ENCODE measurements at regions not wholly inside any gene's neighbourhood (a gene's known extent, or its start where the extent isn't known, plus 50 kb on each side); places are given as distances from the start of the nearest gene placed in this dataset.
A peak's percentile ranks its signal among the peaks of the same experiment; 100 is the strongest.
"Not testable (repeated sequence)": the region's sequence is repeated elsewhere in the genome, so short reads cannot be mapped to it uniquely, and the experiment has no call there.

DNA sequence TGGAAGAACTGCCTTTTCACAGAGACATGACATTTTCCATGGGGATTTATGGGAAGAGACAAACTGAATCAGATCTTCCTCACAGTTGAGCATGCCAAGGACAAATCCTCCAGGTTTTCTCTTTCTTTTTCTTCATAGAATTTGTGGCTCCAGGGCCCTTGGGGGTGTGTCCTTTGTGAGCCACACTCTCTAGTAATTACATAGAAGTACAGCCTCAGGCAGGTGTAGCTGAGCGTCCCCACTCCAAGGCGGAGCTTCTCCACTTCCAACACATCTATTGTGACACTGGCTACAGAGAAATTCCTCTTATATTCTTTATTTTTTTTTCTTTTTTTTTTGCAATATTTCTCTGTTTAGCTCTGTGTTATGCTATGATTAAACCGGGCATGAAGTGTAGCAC lies 420.5 kb upstream of the CD180 start:
- DNase-seq: peak; percentile 7 to 58 (median 44)

DNA sequence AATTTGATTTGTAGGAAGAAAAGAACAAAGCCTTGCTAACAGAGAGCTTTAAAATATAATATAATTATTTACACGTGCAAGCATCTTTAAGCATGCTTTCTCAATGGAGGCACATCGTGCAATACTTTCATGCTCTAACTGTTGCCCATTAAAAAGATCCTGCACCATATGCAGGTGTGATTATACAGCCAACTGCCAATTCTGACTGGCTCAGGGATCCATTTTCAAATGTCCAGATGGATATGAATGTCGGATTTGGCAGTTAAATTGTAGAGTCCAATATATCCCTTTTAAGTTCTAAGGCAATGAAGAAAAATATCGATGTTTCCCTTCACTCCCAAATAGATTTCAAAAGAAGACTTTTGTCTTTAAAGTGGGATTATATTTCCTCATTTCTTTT lies 416.4 kb upstream of the CD180 start:
- no peak for DNase-seq

DNA sequence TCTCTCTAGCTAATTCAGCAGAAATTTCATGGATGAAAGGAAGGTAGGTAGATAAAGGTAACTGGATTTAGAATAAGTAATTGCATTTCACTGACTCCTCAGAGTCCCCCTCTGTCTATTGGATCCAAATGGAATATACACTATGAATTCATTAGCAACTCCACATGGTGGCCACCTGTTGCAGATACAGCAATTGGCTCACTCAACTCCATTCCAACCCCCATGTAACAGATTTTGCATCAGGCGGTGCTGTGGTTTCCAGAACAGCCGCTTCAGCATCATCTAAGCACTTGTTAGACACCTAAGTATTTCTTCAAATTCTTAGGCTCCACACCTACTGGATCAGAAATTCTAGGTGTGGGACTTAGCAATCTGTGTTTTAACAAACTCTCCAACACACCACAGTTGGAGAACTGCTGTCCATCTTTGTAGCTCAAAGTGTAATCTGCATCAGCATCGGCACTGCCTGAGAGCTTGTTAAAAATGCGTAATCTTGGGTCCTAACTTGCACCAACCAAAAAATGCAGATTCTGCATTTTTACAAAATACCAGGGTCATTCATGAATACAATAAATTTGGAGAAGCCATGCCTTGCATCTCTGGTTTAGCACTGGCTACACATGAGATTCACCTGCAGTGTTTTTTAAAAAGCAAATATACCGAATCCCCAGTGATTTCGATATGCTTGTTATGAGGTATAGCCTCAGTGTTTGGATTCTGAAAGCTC lies 413.8 kb upstream of the CD180 start:
- DNase-seq: no peak

DNA sequence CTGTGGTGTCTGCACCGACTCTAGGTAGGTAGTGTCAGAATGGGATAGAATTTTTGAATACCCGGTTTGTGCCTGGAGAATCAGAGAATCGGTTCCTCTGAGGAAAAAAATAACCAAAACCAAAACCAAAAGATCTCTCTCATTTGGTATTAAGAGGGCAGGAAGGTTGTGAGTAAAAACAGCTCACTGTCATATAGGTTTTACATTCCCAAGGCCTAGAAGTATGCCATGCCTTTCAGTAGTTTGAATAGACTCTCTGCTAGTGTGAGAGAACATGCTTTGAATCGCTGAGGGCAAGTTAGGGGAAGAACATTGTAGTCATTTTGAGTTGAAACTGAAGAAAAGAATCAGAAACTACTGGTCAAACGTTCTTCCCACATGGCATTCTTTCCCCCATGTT lies 411.4 kb upstream of the CD180 start:
- no peak for DNase-seq

DNA sequence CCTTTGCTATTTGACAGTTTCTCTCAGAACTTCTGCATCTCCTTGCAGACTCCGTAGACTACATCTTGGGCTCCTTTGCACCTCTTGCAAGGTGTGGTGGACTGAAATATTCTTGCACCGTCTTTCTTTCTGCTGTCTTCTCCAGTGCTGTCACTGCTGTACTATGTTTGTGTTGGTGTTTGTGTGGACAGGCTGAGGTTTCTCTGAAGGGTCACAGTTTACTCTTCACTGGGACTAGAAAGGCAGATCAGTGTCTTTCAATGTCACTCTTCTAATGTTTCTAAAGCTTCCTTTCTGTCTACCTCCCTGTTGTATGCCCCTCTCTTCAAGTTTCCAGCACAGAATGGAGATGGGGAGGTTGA lies 410.0 kb upstream of the CD180 start:
- DNase-seq: no peak

DNA sequence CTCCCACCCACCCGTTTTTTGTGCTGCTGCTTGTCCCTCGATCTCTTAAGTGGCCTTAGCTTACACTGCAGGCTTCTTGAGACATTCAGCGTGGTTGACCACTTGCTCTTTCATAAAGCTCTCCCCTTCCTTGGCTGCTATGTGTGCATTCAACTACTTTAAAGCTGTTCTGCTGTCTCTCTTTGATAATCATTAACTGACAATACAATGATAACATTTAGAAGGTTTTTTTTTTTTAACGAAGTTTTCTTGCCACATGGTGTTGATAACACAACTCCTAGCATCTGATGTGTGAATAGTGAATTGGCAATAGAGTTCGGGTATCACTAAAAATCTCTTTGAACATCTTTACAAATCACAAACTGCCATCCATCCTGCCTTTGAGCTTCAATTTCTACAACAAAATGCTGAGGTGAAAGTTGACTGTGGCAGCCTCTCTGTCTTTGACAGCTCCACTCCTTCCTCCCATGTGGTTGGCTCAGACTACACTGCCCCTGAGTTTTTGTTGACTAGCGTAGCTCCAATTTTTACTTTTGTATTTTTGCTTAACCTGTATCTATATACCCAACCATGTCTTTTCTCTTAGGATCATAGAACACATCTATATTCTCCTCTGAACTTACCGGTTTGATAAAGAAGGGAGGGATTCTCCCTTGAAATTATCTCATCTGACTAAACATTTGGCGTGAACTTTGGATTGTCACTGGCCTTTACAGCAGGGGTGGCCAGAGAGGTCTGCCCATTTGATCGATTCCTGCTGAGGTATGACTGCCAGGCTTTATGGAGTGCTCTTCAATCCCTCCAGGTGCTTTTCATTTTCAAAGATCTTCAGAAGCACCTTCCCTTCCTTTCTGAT lies 409.4 kb upstream of the CD180 start:
- DNase-seq: no peak

DNA sequence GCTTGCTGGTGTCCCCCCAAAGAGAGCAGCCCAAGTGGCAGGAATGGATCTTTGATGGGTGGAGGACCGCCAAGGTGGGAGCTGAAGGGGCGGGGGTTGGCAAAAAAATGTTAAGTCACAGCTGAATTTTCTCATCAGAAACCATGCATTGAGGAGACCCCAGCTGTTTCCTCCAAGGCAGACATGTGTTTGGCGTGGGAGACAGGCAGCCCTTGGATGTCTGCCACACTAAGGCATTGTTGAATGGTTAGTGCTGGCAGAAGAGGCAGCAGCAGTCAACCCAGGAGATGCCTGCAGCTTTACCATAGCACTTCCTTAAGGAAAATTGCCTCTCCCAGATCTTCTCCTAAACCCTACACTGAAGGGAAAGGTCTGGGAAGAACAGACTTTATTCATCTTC lies 394.9 kb upstream of the CD180 start:
- DNase-seq: no peak

DNA sequence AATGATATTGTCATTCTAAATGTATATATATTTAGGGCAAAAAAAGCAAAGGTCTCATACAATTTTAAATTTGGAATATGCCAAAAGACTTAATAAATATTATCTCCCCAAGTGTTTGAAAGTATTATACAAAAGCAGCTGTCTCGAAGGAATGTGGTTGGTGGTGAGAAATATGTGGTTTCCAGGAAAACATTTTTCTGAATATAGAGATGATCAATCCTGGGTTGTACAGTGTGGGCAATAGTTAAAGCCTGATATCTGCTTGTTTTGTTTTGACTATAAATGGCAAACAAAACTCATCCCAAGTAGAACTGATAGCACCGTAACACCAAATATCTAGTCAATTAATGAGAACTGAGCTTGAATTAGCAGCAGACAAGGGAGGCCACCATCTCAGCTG lies 391.8 kb upstream of the CD180 start:
- no peak for DNase-seq

DNA sequence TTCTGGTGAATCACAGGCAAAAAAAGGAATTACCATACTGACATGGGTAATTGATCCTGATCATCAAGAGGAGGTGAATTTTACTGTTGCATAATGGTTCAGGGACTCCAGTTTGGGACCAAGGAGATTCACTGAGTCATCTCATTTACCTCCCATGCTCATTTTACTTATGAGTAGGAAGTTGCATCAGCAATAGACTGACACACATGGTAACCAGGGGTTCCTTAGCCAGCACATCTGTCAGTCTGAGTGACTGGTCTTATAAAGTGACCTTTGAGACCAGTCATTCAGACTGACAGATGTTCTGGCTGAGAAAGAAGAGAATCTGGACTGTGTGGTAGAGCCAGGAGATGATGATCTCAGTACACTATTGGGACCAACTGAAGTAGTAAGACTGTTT lies 384.6 kb upstream of the CD180 start:
- DNase-seq: no peak

DNA sequence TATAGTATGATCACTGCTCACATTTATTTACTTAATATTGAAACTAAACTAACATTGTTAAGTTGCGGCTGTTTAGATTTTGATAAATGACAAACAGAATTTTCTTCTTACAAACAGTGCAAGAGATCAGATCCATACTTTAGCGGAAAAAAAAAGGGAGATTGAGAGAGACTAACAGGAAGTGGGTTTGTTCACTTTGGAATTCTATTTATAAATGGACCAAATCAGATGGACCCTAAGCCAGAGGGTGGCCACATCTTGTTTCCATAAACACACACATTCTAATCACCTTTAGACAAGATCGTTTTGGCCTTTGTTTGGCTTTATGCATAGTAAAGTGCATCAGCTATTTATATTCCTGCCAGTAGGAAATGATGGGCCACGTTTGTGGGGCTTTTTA lies 381.4 kb upstream of the CD180 start:
- peak in 1 of 3 experiments; percentile 48 for DNase-seq

DNA sequence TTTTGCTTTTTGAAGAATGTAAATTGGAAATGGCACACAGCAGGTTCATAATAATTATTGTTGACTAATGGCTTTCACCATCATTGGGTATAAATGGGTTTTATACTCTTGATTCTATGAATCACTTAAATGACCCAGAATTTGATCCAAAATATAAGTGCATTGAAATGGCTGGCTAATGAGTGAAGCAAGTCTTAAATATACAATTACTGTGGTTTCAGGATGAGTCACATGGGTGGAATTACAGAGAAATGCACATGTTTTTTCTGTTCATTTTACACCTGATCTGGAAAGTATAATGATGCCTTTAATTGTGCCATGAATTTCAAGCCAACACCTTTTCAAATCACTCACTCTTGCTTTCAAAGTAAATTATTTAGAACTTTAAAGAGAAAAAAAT lies 380.8 kb upstream of the CD180 start:
- peak in 2 of 3 experiments; percentile 13 to 86 for DNase-seq

DNA sequence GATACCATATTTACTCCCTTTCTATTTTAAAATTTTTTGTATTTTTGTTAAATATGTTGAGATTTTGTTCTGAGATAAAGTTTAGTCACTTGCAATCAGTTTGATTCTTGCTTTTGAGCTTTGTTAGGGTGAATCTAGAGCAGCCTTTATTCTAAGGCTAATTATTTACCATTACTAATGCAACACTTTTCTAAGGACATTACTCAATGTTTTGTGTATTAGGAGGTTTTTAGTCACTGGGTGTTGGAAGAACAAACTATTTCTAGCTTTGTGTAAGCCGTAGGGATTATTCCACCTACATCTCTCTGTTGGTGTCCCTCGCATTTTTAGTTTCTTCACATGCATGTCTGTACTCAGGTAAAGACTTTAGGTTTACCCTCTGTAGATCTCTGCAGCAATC lies 379.5 kb upstream of the CD180 start:
- no peak for DNase-seq

DNA sequence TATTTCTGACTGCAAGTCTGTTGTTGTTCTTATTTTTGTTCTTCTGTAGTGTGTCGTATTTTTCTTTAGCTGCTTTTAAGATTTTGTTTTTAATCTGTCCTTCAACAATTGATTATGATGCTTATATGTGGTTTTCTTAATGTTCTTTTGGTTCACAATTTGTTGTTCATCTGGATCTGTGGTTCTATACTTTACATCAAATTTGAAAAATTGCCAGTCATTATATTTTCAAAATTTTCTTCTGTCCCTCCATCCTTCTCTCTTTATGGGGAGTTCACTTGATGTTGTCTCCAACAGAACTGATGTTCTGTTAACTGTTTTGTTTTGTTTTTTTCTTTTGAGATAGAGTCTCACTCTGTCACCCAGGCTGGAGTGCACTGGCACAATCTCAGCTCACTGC lies 378.5 kb upstream of the CD180 start:
- DNase-seq: no peak

DNA sequence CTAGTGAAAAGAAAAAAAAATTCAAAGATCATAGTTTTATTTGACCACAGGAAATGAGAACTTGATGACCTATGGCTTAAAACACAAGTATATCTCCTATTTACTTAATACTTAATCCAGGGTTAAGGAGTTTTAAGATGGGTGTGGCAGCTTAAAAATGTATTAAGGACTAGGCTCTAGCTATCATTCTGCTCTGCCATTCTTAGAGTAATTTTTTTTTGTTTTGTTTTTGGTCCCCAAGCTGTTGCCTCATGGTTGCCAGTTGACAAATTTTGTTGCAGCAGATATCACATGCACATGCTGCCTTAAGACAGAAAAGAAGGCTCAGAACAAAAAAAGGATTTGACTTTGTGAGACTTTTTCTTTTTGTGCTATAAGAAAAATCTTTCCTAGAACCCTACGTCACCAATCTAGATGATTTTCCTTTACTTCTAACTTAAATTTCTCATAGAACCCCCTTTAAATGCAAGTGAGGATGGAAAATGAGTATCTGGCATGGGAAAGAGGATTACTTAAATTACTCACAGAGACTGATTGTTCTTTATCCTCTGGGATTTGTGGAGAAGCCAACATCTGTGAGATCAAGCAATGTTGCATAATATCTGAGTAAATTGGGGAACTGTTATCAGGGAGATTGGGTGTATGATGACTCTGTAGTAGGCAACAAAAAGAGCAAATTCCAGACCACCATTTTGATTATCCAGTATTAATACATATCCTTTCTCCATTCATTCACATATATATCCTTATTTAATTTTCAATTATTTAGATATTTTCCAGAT lies 364.7 kb upstream of the CD180 start:
- DNase-seq: no peak

DNA sequence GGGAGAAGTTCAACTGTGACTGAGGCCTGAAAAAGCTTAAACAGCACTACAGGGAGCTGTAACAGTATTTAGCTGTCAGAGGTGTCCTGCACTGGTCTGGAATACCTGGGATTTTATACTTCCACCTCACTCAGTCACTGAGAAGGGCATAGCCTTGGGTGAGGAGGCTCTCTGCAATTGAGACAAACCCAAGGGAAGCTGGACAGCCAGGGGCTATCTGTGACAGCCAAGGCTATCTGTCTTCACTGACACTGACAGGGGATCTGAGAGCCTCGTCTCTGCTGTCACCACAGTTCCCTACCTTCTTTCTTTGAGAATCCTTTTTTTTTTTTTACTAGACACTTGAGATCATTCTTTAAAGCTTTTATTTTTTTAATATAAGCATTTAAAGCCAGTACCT lies 356.2 kb upstream of the CD180 start:
- DNase-seq: no peak

DNA sequence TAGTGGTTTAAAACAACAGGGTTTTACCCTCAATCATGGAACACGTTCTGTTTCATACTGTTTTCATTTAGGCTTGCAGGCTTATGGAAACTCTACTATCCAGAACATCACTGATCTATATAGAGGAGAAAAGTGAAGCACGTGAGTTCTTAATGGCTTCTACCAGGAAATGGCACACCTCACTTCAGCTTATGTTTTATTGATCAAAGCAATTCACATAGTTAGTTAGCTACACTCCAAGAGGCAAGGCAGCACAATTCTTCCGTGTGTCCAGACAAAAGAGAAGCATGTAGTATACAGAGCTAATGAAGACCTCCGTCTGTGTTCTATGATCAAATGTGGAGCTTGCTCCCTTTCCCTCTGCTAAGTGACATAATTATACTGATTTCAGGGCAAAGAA lies 353.3 kb upstream of the CD180 start:
- peak in 1 of 3 experiments; percentile 51 for DNase-seq

DNA sequence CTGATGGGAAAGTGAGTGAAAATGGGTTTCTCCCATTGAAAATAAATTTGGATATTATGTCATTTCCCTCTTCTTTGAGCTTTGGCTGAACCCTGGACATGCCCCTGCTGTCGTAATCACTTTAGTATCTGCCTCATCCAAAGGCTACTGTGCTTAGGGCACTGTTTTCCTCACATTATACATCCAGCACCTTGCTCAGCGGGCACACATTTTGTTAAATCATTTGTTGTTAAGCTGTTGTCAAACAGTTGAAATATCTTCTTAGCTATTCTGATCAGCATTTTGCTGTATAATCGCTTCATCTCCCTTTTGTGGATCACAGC lies 352.7 kb upstream of the CD180 start:
- DNase-seq: no peak

DNA sequence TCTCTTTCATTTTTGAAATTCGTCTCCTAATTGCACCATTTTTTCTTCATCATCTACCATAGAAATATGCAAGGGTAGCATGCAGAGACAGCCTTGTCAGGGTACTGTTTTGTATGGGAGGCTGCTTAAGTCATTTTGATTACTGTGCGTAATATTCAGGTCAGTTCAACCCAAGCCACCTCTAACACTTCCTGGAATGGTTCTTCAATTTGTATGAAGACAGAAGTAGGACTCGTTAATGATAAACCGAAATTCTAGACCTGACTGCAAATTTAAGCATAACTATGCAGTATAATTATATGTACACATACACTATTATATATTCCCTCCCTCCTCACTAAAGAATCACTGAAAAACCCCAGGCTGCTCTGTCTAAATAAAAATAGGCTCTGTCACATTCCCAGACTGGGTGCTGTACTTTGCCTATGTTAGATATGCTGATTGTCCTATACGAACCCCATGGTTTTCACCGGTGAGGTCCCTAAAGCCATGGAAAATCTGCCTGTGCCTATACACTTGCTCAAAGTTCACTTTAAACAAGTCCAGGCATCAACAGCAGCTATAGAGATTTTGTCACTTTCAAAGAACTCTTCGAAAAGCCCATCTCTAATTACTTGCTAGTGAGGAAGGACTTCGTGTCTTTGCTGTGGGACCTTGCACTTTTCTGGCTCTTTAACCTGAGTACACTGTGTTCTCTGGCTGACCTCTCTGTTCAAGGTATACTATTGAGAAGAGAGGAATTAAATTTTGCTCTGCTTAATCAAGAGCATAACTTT lies 352.1 kb upstream of the CD180 start:
- DNase-seq: no peak

DNA sequence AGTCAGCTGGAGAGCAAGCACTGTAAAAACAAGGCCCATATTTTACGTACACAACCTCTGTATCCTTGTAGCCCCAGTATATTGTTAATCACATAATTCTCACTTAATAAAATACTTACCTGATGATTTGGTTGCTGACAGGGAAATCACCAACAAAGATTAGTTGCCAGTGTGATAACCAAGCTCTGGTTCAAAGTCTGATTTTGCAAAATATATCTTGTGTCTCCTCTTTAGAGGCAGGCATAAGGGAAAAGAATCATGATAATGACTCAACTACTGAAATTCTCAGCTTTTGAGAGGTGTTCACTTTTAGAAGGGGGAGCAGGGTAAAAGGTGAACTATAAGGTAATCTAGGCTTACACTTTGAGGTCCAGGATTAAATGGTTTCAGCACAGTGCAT lies 351.1 kb upstream of the CD180 start:
- DNase-seq: no peak

DNA sequence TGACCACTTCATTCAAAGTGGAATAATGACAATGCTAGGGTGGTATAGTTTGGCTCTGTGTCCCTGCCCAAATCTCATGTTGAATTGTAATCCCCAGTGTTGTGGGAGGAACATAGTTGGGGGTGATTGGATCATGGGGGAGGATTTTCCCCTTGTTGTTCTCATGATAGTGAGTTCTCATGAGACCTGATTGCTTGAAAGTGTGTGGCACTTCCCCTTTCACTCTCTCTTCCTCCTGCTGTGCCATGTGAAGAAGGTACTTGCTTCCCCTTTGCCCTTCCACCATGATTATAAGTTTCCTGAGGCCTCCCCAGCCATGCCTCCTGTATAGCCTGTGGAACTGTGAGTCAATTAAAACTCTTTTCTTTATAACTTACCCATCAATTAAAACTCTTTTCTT lies 348.3 kb upstream of the CD180 start:
- not testable (repeated sequence) for DNase-seq

DNA sequence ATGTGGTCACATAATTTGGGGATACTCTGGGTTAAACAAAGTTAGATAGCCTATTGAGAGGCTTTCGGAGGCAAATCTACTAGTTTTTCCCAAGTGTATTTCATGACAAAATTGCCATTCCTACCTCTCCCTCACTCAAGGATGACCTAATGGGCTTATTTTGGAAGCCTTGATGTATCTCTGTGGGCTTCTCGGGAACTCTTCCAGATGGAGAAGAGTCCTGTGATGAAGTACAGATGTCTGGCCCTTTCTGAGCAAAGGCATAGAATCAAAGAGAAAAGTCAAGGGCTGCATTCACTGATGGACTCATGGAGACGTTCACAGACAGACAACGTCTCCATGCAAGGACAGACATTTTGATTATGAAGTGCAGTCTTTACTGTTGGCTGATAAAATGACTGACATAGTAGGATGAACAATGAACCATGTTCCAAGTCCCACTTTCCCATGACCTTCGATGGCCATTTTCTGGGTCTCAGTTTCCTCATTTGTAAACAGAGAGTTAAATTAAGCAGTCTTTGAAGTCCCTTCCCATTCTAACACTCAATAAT lies 347.2 kb upstream of the CD180 start:
- no peak for DNase-seq

DNA sequence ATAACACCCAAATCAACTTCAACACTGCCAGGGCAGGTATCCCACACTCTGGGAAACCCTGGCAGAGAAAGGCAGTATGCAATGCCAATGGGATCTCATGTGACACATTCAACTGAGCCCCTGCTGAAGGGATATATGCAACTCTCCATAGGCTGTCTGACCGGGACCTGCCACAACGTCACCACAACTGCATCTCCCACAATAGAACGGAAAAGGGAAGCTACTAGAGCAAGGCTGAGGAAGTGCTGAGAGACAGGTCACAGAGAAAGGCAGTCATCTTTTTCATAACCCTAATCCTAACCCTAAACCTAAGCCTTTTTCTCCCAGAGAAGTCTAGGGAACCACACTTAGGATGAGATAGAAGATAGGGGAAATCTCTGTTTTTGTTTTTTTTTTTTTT lies 345.9 kb upstream of the CD180 start:
- no peak for DNase-seq

DNA sequence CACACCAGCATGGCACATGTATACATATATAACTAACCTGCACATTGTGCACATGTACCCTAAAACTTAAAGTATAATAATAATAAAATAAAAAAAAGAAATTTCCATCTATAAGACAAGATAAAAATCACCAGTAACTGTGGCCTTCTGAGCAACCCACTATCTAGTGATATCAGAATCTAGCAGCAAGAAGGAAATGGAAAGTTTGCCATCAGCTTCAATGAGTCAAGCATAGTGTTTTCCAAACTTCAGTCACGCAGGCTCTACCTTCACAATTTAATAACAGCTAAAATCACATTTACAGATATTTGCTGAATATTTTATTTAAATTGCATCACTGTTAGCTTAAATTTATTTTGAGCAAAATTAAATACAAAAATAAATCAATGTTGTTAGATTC lies 345.3 kb upstream of the CD180 start:
- DNase-seq: no peak
